ENCODE measurements at regions not wholly inside any gene's neighbourhood (a gene's known extent, or its start where the extent isn't known, plus 50 kb on each side); places are given as distances from the start of the nearest gene placed in this dataset.
"Not testable (repeated sequence)": the region's sequence is repeated elsewhere in the genome, so short reads cannot be mapped to it uniquely, and the experiment has no call there.

GRCh38 chr22:44628835-44629234, 73.2 kb upstream of the PRR5 start:
- no peak for DNase-seq (ENCODE audit: low read depth)

- no peak for DNase-seq (ENCODE audit: low read depth)
Observed at GRCh38 chr22:44628273-44628672, 73.7 kb upstream of the PRR5 start.

GRCh38 chr22:44627521-44628139, 74.4 kb upstream of the PRR5 start:
- DNase-seq (ENCODE audit: low read depth): no peak

GRCh38 chr22:44625981-44626687, 75.9 kb upstream of the PRR5 start:
- DNase-seq (ENCODE audit: low read depth): peak; percentile 71

GRCh38 chr22:44625421-44625760, 76.6 kb upstream of the PRR5 start:
- DNase-seq (ENCODE audit: low read depth): no peak

- no peak for DNase-seq (ENCODE audit: low read depth)
Observed at GRCh38 chr22:44624689-44625420, 77.1 kb upstream of the PRR5 start.

GRCh38 chr22:44623771-44624510, 78.1 kb upstream of the PRR5 start:
- no peak for DNase-seq (ENCODE audit: low read depth)

GRCh38 chr22:44622679-44623078, 79.3 kb upstream of the PRR5 start:
- no peak for DNase-seq (ENCODE audit: low read depth)

GRCh38 chr22:44622147-44622427, 79.9 kb upstream of the PRR5 start:
- DNase-seq (ENCODE audit: low read depth): no peak

- no peak for DNase-seq (ENCODE audit: low read depth)
Observed at GRCh38 chr22:44621401-44622146, 80.4 kb upstream of the PRR5 start.

- no peak for DNase-seq (ENCODE audit: low read depth)
Observed at GRCh38 chr22:44620841-44621257, 81.2 kb upstream of the PRR5 start.

GRCh38 chr22:44620129-44620840, 81.7 kb upstream of the PRR5 start:
- DNase-seq (ENCODE audit: low read depth): peak; percentile 82

- DNase-seq (ENCODE audit: low read depth): not testable (repeated sequence)
Observed at GRCh38 chr22:44619560-44620128, 82.4 kb upstream of the PRR5 start.

- not testable (repeated sequence) for DNase-seq (ENCODE audit: low read depth)
Observed at GRCh38 chr22:44618910-44619309, 83.1 kb upstream of the PRR5 start.

GRCh38 chr22:44618400-44618799, 83.6 kb upstream of the PRR5 start:
- no peak for DNase-seq (ENCODE audit: low read depth)

GRCh38 chr22:44617828-44618227, 84.2 kb upstream of the PRR5 start:
- DNase-seq (ENCODE audit: low read depth): no peak

- DNase-seq (ENCODE audit: low read depth): no peak
Observed at GRCh38 chr22:44616882-44617655, 84.9 kb upstream of the PRR5 start.

- DNase-seq (ENCODE audit: low read depth): no peak
Observed at GRCh38 chr22:44616461-44616860, 85.5 kb upstream of the PRR5 start.

- no peak for DNase-seq (ENCODE audit: low read depth)
Observed at GRCh38 chr22:44615602-44616180, 86.3 kb upstream of the PRR5 start.

GRCh38 chr22:44615146-44615545, 86.9 kb upstream of the PRR5 start:
- DNase-seq (ENCODE audit: low read depth): no peak
